22Rv1 (cell line): ENCODE measurements at regions not wholly inside any gene's neighbourhood (a gene's known extent, or its start where the extent isn't known, plus 50 kb on each side); places are given as distances from the start of the nearest gene placed in this dataset.

Experiments used
- ZFX ChIP-seq: fragments of 450-650 bp; IDR thresholded peaks from 2 replicates; pipeline ENCODE4 v1.6.1; 2017; ENCODE audit warnings: antibody characterized with exemption, borderline replicate concordance
- TF ChIP-seq, protein P1 (sequence below): fragments of 450-650 bp; IDR thresholded peaks from 2 replicates; pipeline ENCODE4 v1.5.1; 2017; ENCODE audit warnings: mild to moderate bottlenecking

DNA sequence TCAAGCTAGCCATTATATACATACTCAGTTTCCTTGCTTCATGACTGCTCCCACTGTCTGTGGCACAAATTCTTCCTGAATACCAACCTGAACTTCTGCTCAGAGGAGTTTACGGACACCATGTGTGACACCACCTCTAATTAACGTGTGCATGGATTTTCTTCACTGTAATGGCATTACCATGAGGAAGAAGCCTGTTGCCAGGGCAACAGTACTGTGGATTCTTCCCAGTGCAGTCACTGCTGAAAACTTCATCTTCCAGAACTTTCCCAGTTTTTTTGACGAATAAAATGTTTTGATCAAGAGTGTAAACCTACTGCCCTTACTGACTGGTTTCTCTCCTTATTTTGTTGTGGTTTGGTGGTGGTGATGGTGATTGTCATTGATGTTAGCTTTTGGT, 444.3 kb upstream of the NRSN1 start:
- TF ChIP-seq, protein P1, sequence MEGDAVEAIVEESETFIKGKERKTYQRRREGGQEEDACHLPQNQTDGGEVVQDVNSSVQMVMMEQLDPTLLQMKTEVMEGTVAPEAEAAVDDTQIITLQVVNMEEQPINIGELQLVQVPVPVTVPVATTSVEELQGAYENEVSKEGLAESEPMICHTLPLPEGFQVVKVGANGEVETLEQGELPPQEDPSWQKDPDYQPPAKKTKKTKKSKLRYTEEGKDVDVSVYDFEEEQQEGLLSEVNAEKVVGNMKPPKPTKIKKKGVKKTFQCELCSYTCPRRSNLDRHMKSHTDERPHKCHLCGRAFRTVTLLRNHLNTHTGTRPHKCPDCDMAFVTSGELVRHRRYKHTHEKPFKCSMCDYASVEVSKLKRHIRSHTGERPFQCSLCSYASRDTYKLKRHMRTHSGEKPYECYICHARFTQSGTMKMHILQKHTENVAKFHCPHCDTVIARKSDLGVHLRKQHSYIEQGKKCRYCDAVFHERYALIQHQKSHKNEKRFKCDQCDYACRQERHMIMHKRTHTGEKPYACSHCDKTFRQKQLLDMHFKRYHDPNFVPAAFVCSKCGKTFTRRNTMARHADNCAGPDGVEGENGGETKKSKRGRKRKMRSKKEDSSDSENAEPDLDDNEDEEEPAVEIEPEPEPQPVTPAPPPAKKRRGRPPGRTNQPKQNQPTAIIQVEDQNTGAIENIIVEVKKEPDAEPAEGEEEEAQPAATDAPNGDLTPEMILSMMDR: no peak
- no peak for TF ChIP-seq ZFX
